ENCODE measurements at regions not wholly inside any gene's neighbourhood (a gene's known extent, or its start where the extent isn't known, plus 50 kb on each side); places are given as distances from the start of the nearest gene placed in this dataset.

GRCh38 chr10:36141856-36142560 is 499.9 kb upstream of the FZD8 start:
- Histone ChIP-seq H2BK20ac (ENCODE audit: low read length) (no peak overlapping the region), H3K79me2 (ENCODE audit: control insufficient read depth in 1 of 2, insufficient read depth in 2 of 2, low read length in 2 of 2) (no peaks in the 10 kb centered on the region), H3K27me3 (replicated peaks in 1 of 4; ENCODE audit: control insufficient read depth in 3 of 4, extremely low read depth in 1 of 4, insufficient read depth in 3 of 4, low read length in 3 of 4) (no peaks in the 10 kb centered on the region), H3K79me1 (ENCODE audit: low read depth, low read length) (no peaks in the 10 kb centered on the region), H3K4ac (replicated peaks; ENCODE audit: insufficient read length, low read depth, low read length) (no peak overlapping the region), H3K4me2 (ENCODE audit: insufficient read depth in 1 of 2, low read depth in 2 of 2, low read length in 2 of 2) (no peak overlapping the region), H4K20me1 (replicated peaks in 1 of 2; ENCODE audit: control insufficient read depth in 1 of 2, insufficient read depth in 2 of 2, low read length in 2 of 2) (no peaks in the 10 kb centered on the region), H4K5ac (ENCODE audit: insufficient read length, low read depth, low read length) (no peak overlapping the region), H2BK15ac (ENCODE audit: low read length) (no peak overlapping the region), H3K4me3 (ENCODE audit: extremely low read depth in 1 of 4, insufficient read depth in 2 of 4, low read depth in 3 of 4, low read length in 4 of 4) (no peak overlapping the region), H3K14ac (ENCODE audit: insufficient read length) (no peak overlapping the region), H3K23me2 (ENCODE audit: low read depth, low read length) (no peaks in the 10 kb centered on the region), H4K8ac (ENCODE audit: extremely low read depth, insufficient read depth, low read length) (no peak overlapping the region), H2BK5ac (ENCODE audit: low read depth, low read length) (no peak overlapping the region), H4K91ac (replicated peaks; ENCODE audit: insufficient read length, low read length) (no peak overlapping the region), H2AFZ (ENCODE audit: low read length) (peak overlapping the region; percentile 91; the same call in 1 of the 2 replicates), H2BK120ac (replicated peaks; ENCODE audit: low read depth, low read length) (no peak overlapping the region), H3K23ac (ENCODE audit: insufficient read length) (no peak overlapping the region), H2AK5ac (ENCODE audit: low read depth, low read length) (no peak overlapping the region), H3K9me3 (ENCODE audit: insufficient read depth in 2 of 2, low read depth in 1 of 2, low read length in 1 of 2) (no peaks in the 10 kb centered on the region), H2BK12ac (ENCODE audit: low read depth, low read length) (no peak overlapping the region), H3K18ac (ENCODE audit: extremely low read depth, low read length) (no peak overlapping the region), H3K4me1 (replicated peaks in 1 of 4; ENCODE audit: control insufficient read depth in 3 of 4, insufficient read depth in 4 of 4, low read length in 3 of 4) (peaks cover 0 to 2% (median 0%) of the 10 kb centered on the region in 4 experiments; a peak in 1 of 7 replicates), H3K36me3 (ENCODE audit: control insufficient read depth in 2 of 4, insufficient read depth in 4 of 4, low read length in 3 of 4) (no peaks in the 10 kb centered on the region), H3K56ac (replicated peaks; ENCODE audit: insufficient read length, low read depth, low read length) (no peak overlapping the region), H3K27ac (ENCODE audit: low read depth, low read length) (no peak overlapping the region), H3K9ac (replicated peaks in 1 of 4; ENCODE audit: extremely low read depth in 1 of 4, low read depth in 3 of 4, low read length in 3 of 4) (no peak overlapping the region)
- no peak for DNase-seq (ENCODE audit: low read depth in 1 of 2, low spot score in 2 of 2)
- POLR2A ChIA-PET (ENCODE audit: partially characterized antibody): no interaction called here
- no peak for FAIRE-seq
- CTCF ChIA-PET (ENCODE audit: partially characterized antibody): interaction anchor here (0.6 kb wide), 1 partner anchor 494 kb away, joined by 3 read pairs; no protein-coding TSS in a partner anchor
- 87% methylated on average over 7 of the region's 7 CpGs; no CpG with 5 or more reads in 1 of the 2 experiments for WGBS, 2 experiments (ENCODE audit: extremely low coverage in 1 of 2, insufficient coverage in 1 of 2, insufficient read length in 1 of 2, insufficient replicate concordance in 2 of 2, low coverage in 1 of 2, low lambda C conversion rate in 2 of 2, missing lambda C conversion rate in 1 of 2)
- TF ChIP-seq TEAD4 (IDR thresholded peaks at IDR 0.05; ENCODE audit: low read depth, low read length) (no peak), MAX (IDR thresholded peaks at IDR 0.05) (no peak), GTF2F1 (IDR thresholded peaks at IDR 0.05; ENCODE audit: borderline replicate concordance, low read depth, low read length) (no peak)
